Hepatocyte (in vitro differentiated cells): ENCODE measurements at regions not wholly inside any gene's neighbourhood (a gene's known extent, or its start where the extent isn't known, plus 50 kb on each side); places are given as distances from the start of the nearest gene placed in this dataset.
A peak's percentile ranks its signal among the peaks of the same experiment; 100 is the strongest.

ENCODE experiments used
- DNase-seq: peaks from one replicate; pipeline ENCODE4 v3.0.0-alpha.2; 2016; ENCODE audit warnings: low spot score
- H2AFZ ChIP-seq: fragments of 200-600 bp; sonication (generic); 2 replicates; pipeline ENCODE4 v1.6.0; 2016; ENCODE audit warnings: antibody characterized with exemption, mild to moderate bottlenecking
- H3K27ac ChIP-seq: fragments of 200-600 bp; sonication (generic); 2 replicates; pipeline ENCODE4 v1.5.1; 2016; ENCODE audit warnings: mild to moderate bottlenecking
- H3K27me3 ChIP-seq: fragments of 200-600 bp; sonication (generic); 2 replicates; pipeline ENCODE4 v1.6.1; 2016
- H3K36me3 ChIP-seq: fragments of 200-600 bp; sonication (generic); replicated peaks from 2 replicates; pipeline ENCODE4 v1.5.1; 2016; ENCODE audit warnings: low read depth; ENCODE audit not compliant: insufficient read depth
- H3K4me1 ChIP-seq: fragments of 200-600 bp; sonication (generic); 2 replicates; pipeline ENCODE4 v1.5.1; 2016; ENCODE audit warnings: mild to moderate bottlenecking, moderate library complexity; ENCODE audit not compliant: insufficient read depth
- H3K4me2 ChIP-seq: fragments of 200-600 bp; sonication (generic); 2 replicates; pipeline ENCODE4 v1.6.0; 2016
- H3K4me3 ChIP-seq: fragments of 200-600 bp; sonication (generic); 2 replicates; pipeline ENCODE4 v1.5.1; 2016; ENCODE audit warnings: mild to moderate bottlenecking
- H3K79me2 ChIP-seq: fragments of 200-600 bp; sonication (generic); 2 replicates; pipeline ENCODE4 v1.6.0; 2017; ENCODE audit warnings: mild to moderate bottlenecking
- H3K9me2 ChIP-seq: fragments of 200-600 bp; sonication (generic); replicated peaks from 2 replicates; pipeline ENCODE4 v1.6.0; 2017; ENCODE audit warnings: mild to moderate bottlenecking; ENCODE audit not compliant: insufficient read depth
- H3K9me3 ChIP-seq: fragments of 200-600 bp; sonication (generic); 2 replicates; pipeline ENCODE4 v1.5.1; 2016; ENCODE audit warnings: low read depth, mild to moderate bottlenecking
- H4K20me1 ChIP-seq: fragments of 200-600 bp; sonication (generic); 2 replicates; pipeline ENCODE4 v1.6.0; 2016; ENCODE audit warnings: mild to moderate bottlenecking; ENCODE audit not compliant: insufficient read depth, poor library complexity, severe bottlenecking
- EZH2 ChIP-seq: fragments of 200-600 bp; sonication (generic); IDR thresholded peaks from 2 replicates; pipeline ENCODE4 v1.6.1; 2016; ENCODE audit warnings: antibody characterized with exemption, mild to moderate bottlenecking, borderline replicate concordance
- EZH2phosphoT487 ChIP-seq: fragments of 200-600 bp; sonication (generic); IDR thresholded peaks from one replicate; pipeline ENCODE4 v1.6.1; 2018; ENCODE audit warnings: antibody characterized with exemption, mild to moderate bottlenecking, low read depth, moderate library complexity; ENCODE audit not compliant: unreplicated experiment, severe bottlenecking
- WGBS: methylation state at CpG from one replicate; pipeline ENCODE4 v1.1.6; 2016; ENCODE audit warnings: low lambda C conversion rate; ENCODE audit errors: missing lambda C conversion rate; 5-methylcytosine and 5-hydroxymethylcytosine counted together
- TF ChIP-seq, protein P1 (sequence below): fragments of 200-600 bp; sonication (generic); IDR thresholded peaks from 2 replicates; pipeline ENCODE4 v1.5.1; 2016; ENCODE audit warnings: antibody characterized with exemption, mild to moderate bottlenecking; ENCODE audit not compliant: poor library complexity

- Histone ChIP-seq H3K4me2 (no peak overlapping the region), H3K4me1 (no peaks in the 10 kb centered on the region), H3K79me2 (no peaks in the 10 kb centered on the region), H3K9me2 (no peaks in the 10 kb centered on the region), H3K27ac (no peak overlapping the region), H2AFZ (peak overlapping the region; percentile 19), H3K36me3 (no peaks in the 10 kb centered on the region), H3K4me3 (no peak overlapping the region), H4K20me1 (no peaks in the 10 kb centered on the region), H3K9me3 (no peaks in the 10 kb centered on the region), H3K27me3 (no peaks in the 10 kb centered on the region)
- TF ChIP-seq, protein P1, sequence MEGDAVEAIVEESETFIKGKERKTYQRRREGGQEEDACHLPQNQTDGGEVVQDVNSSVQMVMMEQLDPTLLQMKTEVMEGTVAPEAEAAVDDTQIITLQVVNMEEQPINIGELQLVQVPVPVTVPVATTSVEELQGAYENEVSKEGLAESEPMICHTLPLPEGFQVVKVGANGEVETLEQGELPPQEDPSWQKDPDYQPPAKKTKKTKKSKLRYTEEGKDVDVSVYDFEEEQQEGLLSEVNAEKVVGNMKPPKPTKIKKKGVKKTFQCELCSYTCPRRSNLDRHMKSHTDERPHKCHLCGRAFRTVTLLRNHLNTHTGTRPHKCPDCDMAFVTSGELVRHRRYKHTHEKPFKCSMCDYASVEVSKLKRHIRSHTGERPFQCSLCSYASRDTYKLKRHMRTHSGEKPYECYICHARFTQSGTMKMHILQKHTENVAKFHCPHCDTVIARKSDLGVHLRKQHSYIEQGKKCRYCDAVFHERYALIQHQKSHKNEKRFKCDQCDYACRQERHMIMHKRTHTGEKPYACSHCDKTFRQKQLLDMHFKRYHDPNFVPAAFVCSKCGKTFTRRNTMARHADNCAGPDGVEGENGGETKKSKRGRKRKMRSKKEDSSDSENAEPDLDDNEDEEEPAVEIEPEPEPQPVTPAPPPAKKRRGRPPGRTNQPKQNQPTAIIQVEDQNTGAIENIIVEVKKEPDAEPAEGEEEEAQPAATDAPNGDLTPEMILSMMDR = no peak
- no peak for TF ChIP-seq EZH2
- no peak for TF ChIP-seq EZH2phosphoT487
- WGBS = 24% methylated on average over 4 of the region's 4 CpGs
- no peak for DNase-seq
Measured at GRCh38 chr12:96094201-96094600, 58.8 kb upstream of the LTA4H start.

DNA sequence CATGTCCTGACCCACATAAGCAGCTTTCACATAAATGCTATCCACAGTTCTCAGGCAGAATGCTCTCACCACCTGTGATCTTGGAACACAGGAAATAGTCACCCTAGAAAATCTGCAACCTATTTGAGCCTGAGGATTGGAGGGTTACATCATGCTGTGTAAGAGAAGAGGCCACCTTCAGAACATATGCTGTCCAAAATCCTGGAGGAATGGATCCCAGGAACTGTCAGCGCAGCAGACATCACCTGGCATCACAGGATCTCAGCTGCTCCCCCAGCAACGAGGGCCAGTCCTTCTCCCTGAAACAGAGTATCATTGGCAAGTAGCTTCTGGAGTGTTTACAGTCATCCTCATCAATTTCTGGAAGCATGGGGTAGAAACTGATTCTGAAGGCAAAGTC lies 63.2 kb upstream of the LTA4H start:
- Histone ChIP-seq H4K20me1 (no peaks in the 10 kb centered on the region), H3K4me1 (no peaks in the 10 kb centered on the region), H3K27ac (no peak overlapping the region), H3K4me3 (no peak overlapping the region), H3K9me3 (no peaks in the 10 kb centered on the region), H3K9me2 (no peaks in the 10 kb centered on the region), H3K79me2 (no peaks in the 10 kb centered on the region), H3K27me3 (no peaks in the 10 kb centered on the region), H3K36me3 (no peaks in the 10 kb centered on the region), H3K4me2 (no peak overlapping the region), H2AFZ (no peak overlapping the region)
- TF ChIP-seq EZH2phosphoT487 (no peak), EZH2 (no peak)
- TF ChIP-seq, protein P1 = no peak
- DNase-seq = no peak
- WGBS = 85% methylated on average over 2 of the region's 2 CpGs

DNA sequence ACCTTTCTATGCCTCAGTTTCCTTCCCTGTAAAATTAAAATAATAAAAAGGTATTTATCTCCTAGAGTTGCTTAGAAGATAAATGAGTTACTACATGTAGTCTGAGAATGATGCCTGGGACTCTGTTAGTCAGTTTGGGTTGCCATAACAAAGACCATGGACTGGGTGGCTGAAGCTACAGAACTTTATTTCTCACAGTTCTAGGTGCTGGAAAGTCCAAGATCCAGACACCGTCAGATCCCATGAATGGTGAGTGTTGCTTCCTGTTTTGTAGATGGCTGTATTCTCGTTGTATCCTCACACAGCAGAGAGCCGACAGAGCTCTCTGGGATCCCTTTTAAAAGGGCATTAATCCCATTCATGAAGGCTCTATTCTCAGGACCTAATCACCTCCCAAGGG lies 64.0 kb upstream of the LTA4H start:
- H3K27ac ChIP-seq = no peak overlapping the region

More for the DNA sequence above, 64.0 kb upstream of the LTA4H start:
- Histone ChIP-seq H3K9me2 (no peaks in the 10 kb centered on the region), H3K79me2 (no peaks in the 10 kb centered on the region), H3K9me3 (no peaks in the 10 kb centered on the region), H3K4me2 (no peak overlapping the region), H3K36me3 (no peaks in the 10 kb centered on the region), H2AFZ (no peak overlapping the region), H3K4me3 (no peak overlapping the region), H3K4me1 (no peaks in the 10 kb centered on the region), H3K27me3 (no peaks in the 10 kb centered on the region), H4K20me1 (no peaks in the 10 kb centered on the region)
- 79% methylated on average over 3 of the region's 3 CpGs for WGBS
- TF ChIP-seq, protein P1 = no peak
- TF ChIP-seq EZH2 (no peak), EZH2phosphoT487 (no peak)
- no peak for DNase-seq
